ENCODE measurements at regions not wholly inside any gene's neighbourhood (a gene's known extent, or its start where the extent isn't known, plus 50 kb on each side); places are given as distances from the start of the nearest gene placed in this dataset.
"Not testable (repeated sequence)": the region's sequence is repeated elsewhere in the genome, so short reads cannot be mapped to it uniquely, and the experiment has no call there.

- DNase-seq = no peak
These were observed 451.6 kb downstream of the TRHDE start for GRCh38 chr12:72723732-72724131.

GRCh38 chr12:72729451-72730010 is 457.4 kb downstream of the TRHDE start:
- no peak for DNase-seq

GRCh38 chr12:72734581-72734980 is 462.4 kb downstream of the TRHDE start:
- no peak for DNase-seq

- no peak for DNase-seq
These were observed 466.6 kb downstream of the TRHDE start for GRCh38 chr12:72738811-72739210.

GRCh38 chr12:72740064-72740463 is 467.9 kb downstream of the TRHDE start:
- DNase-seq = no peak

- DNase-seq = no peak
These were observed 470.4 kb downstream of the TRHDE start for GRCh38 chr12:72742568-72742967.

- DNase-seq = no peak
These were observed 473.9 kb downstream of the TRHDE start for GRCh38 chr12:72746048-72746447.

- DNase-seq = no peak
These were observed 475.1 kb downstream of the TRHDE start for GRCh38 chr12:72747111-72747849.

- DNase-seq = no peak
These were observed 476.8 kb downstream of the TRHDE start for GRCh38 chr12:72748971-72749370.

- peak; percentile 54 for DNase-seq
These were observed 481.4 kb downstream of the TRHDE start for GRCh38 chr12:72753571-72753970.

- DNase-seq = not testable (repeated sequence)
These were observed 481.9 kb downstream of the TRHDE start for GRCh38 chr12:72754026-72754425.

- DNase-seq = no peak
These were observed 494.3 kb downstream of the TRHDE start for GRCh38 chr12:72766517-72766916.

GRCh38 chr12:72774023-72774422 is 501.9 kb downstream of the TRHDE start:
- DNase-seq = no peak

- DNase-seq = peak; percentile 4
These were observed 505.6 kb downstream of the TRHDE start for GRCh38 chr12:72777806-72778205.

GRCh38 chr12:72790273-72790672 is 518.1 kb downstream of the TRHDE start:
- DNase-seq = no peak

- no peak for DNase-seq
These were observed 520.7 kb downstream of the TRHDE start for GRCh38 chr12:72792889-72793288.

GRCh38 chr12:72793796-72794195 is 521.6 kb downstream of the TRHDE start:
- no peak for DNase-seq

- no peak for DNase-seq
These were observed 543.3 kb downstream of the TRHDE start for GRCh38 chr12:72815421-72815820.

GRCh38 chr12:72828662-72829324 is 556.6 kb downstream of the TRHDE start:
- DNase-seq = no peak

- no peak for DNase-seq
These were observed 557.7 kb downstream of the TRHDE start for GRCh38 chr12:72829838-72830237.

GRCh38 chr12:72832024-72832423 is 559.9 kb downstream of the TRHDE start:
- DNase-seq = no peak

- DNase-seq = no peak
These were observed 564.0 kb downstream of the TRHDE start for GRCh38 chr12:72836194-72836593.

GRCh38 chr12:72839696-72840095 is 567.5 kb downstream of the TRHDE start:
- no peak for DNase-seq

- DNase-seq = no peak
These were observed 591.5 kb downstream of the TRHDE start for GRCh38 chr12:72863671-72864070.

All from eye (tissue), 1 donor.